Head of caudate nucleus (tissue), 42 donors: ENCODE measurements at regions not wholly inside any gene's neighbourhood (a gene's known extent, or its start where the extent isn't known, plus 50 kb on each side); places are given as distances from the start of the nearest gene placed in this dataset.

Experiments
- DNase-seq, 42 donors: peaks; one replicate each; pipeline versions ENCODE4 v3.0.0 to v3.0.0-alpha.2; 2020 to 2021; ENCODE audit warnings: mixed read lengths in 7 of 42
- intact Hi-C: fragments of 100-400 bp; cut with DNase I; formaldehyde crosslinking; loops from one replicate; pipeline ENCODE4 v1.15.0; 2022

GRCh38 chr11:112826788-112827187 is 134.4 kb upstream of the NCAM1 start:
- intact Hi-C loops, result no loop called here
- DNase-seq, result no peak

GRCh38 chr11:112828421-112828820 is 132.8 kb upstream of the NCAM1 start:
- DNase-seq, result no peak
- intact Hi-C loops, result no loop called here

- intact Hi-C loops, result loop anchor here (10.0 kb wide), 1 partner anchor 285 kb away; no protein-coding TSS in a partner anchor
Observed at GRCh38 chr11:112829971-112830654, 131.1 kb upstream of the NCAM1 start.

DNA sequence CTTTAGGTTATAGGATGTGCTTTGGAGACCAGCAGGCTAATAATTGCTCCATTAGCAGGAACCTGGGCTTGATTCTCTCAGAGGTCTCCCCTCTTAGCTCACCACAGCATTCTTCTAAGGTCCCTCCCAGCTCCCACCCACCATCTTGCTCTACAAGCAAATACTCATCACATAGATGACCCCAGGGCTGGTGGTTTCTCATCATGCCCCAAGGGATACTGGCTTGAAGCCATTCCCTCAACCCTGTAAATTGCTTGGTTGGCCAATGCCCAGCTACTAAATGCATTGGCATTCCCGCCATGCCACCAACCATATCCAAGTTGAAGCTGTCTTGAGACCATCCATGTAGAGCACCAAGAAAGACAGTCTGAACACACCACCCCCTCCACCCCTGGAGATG is 130.2 kb upstream of the NCAM1 start:
- intact Hi-C loops, result loop anchor here (10.0 kb wide), 1 partner anchor 284 kb away; no protein-coding TSS in a partner anchor

More at GRCh38 chr11:112829971-112830654, 131.1 kb upstream of the NCAM1 start:
- DNase-seq, result no peak

GRCh38 chr11:112831969-112832766 is 129.1 kb upstream of the NCAM1 start:
- DNase-seq, result no peak
- intact Hi-C loops, result loop anchor here (10.0 kb wide), 1 partner anchor 283 kb away; no protein-coding TSS in a partner anchor

More for the DNA sequence above, 130.2 kb upstream of the NCAM1 start:
- no peak for DNase-seq

- intact Hi-C loops, result loop anchor here (10.0 kb wide), 1 partner anchor 280 kb away; no protein-coding TSS in a partner anchor
- peak; percentile 54 to 90 (median 74) for DNase-seq
Observed at GRCh38 chr11:112834277-112834755, 126.9 kb upstream of the NCAM1 start.

GRCh38 chr11:112835591-112836255 is 125.5 kb upstream of the NCAM1 start:
- intact Hi-C loops, result loop anchor here (10.0 kb wide), 1 partner anchor 279 kb away; no protein-coding TSS in a partner anchor
- peak in 3 of 42 donors; percentile 21 to 28 (median 28) for DNase-seq

GRCh38 chr11:112836256-112836602 is 125.0 kb upstream of the NCAM1 start:
- no peak for DNase-seq
- intact Hi-C loops, result loop anchor here (10.0 kb wide), 1 partner anchor 279 kb away; no protein-coding TSS in a partner anchor

DNA sequence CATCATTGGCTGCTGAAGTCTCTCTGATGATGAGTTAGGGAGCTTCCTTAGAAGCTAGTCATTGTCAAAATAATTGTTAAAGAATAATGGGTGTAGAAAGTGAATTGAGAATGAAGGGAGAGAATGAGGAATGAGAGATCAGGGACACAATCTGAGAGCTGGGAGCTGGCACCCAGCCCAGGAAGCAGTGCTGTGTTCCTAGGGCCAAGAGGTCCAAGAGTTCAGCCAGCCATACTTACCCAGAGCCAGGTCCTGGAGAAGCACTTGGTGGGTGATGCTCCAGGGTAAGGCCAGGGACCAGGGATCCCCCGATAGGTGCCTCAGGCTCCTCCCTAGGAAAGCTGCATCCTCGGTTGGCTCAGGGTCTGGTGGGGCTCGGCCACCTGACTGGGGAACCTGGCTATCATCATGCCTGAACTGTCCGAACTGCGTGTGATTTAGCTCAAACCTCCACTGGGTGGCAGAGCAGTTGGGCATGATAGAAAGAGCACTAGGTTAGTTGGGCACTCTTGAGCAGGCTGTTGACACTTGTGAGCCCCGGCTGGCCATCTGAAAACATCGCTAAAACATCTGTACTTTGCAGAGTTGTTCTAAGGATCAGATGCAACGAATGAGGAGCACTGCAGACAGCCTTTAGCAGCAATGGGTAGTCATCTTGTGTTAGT is 123.9 kb upstream of the NCAM1 start:
- intact Hi-C loops, result loop anchor here (10.0 kb wide), 1 partner anchor 278 kb away; no protein-coding TSS in a partner anchor
- peak in 41 of 42 donors; percentile 31 to 87 (median 72) for DNase-seq

DNA sequence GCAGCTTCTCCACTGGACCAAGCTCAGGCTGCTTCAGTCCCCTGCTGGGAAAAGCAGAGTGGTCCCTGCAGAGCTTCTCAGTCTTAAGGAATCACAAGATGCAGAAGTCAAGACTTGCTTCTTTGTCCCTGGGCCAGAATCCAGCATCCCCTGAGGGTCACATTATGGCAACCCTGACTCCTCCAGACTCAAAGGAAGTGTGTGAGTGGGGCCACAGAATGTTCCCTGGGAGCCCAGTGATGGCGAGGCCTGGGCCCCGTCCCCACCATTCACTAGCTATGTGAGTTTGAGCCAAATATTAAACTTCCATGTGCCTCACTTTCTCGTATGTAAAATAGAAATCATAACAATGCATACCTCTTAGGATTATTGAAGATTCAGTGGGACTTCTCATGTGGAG is 122.2 kb upstream of the NCAM1 start:
- intact Hi-C loops, result loop anchor here (10.0 kb wide), 1 partner anchor 276 kb away; no protein-coding TSS in a partner anchor
- peak in 1 of 42 donors; percentile 22 for DNase-seq

DNA sequence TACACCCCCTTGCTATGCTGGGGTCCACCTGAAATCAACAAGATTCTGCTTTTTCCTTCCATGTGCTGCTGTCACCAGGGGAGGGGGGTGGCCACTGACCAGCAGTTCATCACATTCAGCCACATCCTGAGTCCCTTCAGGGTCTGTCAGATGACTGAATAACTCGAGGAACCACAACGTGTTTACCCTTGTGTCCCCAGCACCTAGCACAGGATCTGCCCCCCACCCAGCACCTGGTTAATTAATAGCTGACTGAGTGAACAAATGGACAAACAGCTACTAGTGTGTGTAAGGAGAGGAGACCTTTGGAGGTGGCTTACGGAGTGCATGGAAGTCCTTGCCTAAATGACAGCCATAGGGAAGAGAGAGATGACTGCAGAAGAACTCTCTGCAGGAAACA is 119.5 kb upstream of the NCAM1 start:
- intact Hi-C loops, result loop anchor here (5.0 kb wide), 1 partner anchor 121 kb away; the partner anchor contains the start of gene NCAM1
- DNase-seq, result no peak

DNA sequence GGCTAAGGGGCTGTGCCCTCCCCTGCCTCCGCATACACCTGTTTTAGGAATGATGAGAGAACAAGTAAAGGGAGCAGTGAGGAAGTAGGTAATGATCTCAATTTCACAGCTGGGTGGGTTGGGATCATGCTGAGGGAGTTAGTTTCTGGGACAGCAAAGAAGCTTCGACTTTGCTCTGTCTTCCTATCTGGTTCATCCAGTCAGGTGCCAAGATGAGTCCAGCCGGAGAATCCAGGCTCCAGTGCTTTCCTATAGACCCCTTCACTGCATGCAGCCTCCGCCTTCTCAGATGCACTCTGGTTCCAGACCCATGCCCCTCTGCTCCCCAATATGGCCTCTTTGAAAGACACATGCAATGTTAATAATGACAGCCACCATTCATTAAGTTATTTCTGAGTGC is 119.1 kb upstream of the NCAM1 start:
- no peak for DNase-seq
- intact Hi-C loops, result loop anchor here (5.0 kb wide), 1 partner anchor 120 kb away; the partner anchor contains the start of gene NCAM1

DNA sequence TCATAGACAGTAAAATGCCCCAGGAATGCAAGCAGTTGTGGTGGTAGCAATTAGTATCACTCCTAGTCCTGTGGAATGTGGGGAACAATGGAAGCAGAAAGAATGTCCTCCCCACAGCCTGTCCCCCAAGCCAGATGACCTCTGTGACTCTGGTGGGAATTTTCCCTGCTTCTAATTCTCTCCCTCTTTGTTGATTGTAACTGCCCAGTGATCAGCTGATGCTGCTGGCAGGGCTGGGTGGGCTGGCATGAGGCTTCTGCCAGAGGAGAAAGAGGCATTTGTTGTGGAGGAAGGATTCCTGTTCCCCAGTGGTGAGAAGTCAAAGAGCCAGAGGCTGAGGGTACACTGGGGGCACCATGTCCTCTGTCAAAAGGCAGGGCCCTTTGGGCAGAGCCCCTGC is 116.7 kb upstream of the NCAM1 start:
- intact Hi-C loops, result loop anchor here (2.0 to 5.0 kb wide), 2 partner anchors 58 to 118 kb away; partner anchors contain the start of gene NCAM1

GRCh38 chr11:112847568-112847967 is 113.7 kb upstream of the NCAM1 start:
- intact Hi-C loops, result no loop called here
- no peak for DNase-seq

More for the DNA sequence above, 116.7 kb upstream of the NCAM1 start:
- DNase-seq, result peak; percentile 71 to 97 (median 90)

GRCh38 chr11:112852143-112852866 is 108.9 kb upstream of the NCAM1 start:
- DNase-seq, result peak in 3 of 42 donors; percentile 13 to 42 (median 19)
- intact Hi-C loops, result no loop called here

- DNase-seq, result peak in 7 of 42 donors; percentile 22 to 56 (median 34)
- intact Hi-C loops, result no loop called here
Observed at GRCh38 chr11:112856133-112856532, 105.1 kb upstream of the NCAM1 start.

- intact Hi-C loops, result no loop called here
Observed at GRCh38 chr11:112856591-112856990, 104.6 kb upstream of the NCAM1 start.

More at GRCh38 chr11:112856591-112856990, 104.6 kb upstream of the NCAM1 start:
- no peak for DNase-seq
